HCT116 (cell line): ENCODE measurements at regions not wholly inside any gene's neighbourhood (a gene's known extent, or its start where the extent isn't known, plus 50 kb on each side); places are given as distances from the start of the nearest gene placed in this dataset.

Source experiments
- CTCF ChIP-seq, 3 experiments: fragments of 200-600 bp in 1 of 3; sonication (generic) in 1 of 3; IDR thresholded peaks in 2 of 3; conservative IDR thresholded peaks in 1 of 3; 2 replicates each; pipeline ENCODE4 v1.5.1; 2012 to 2017; ENCODE audit warnings: low read depth in 2 of 3, low read length in 2 of 3, antibody characterized with exemption in 1 of 3, borderline replicate concordance in 1 of 3, control low read depth in 1 of 3, mild to moderate bottlenecking in 1 of 3, mixed read lengths in 1 of 3, mixed run types in 1 of 3, moderate library complexity in 1 of 3; ENCODE audit not compliant: insufficient read depth in 1 of 3
- EZH2 ChIP-seq: fragments of 200-600 bp; sonication (generic); IDR thresholded peaks from 2 replicates; pipeline ENCODE4 v1.6.1; 2017; ENCODE audit warnings: antibody characterized with exemption, mixed run types
- JUND ChIP-seq: IDR thresholded peaks from 2 replicates; pipeline ENCODE4 v1.6.1; 2012
- POLR2A ChIP-seq: IDR thresholded peaks from 2 replicates; pipeline ENCODE4 v1.7.0; 2011; ENCODE audit warnings: borderline replicate concordance; ENCODE audit not compliant: insufficient read depth, insufficient read length; ENCODE audit errors: extremely low read depth

DNA sequence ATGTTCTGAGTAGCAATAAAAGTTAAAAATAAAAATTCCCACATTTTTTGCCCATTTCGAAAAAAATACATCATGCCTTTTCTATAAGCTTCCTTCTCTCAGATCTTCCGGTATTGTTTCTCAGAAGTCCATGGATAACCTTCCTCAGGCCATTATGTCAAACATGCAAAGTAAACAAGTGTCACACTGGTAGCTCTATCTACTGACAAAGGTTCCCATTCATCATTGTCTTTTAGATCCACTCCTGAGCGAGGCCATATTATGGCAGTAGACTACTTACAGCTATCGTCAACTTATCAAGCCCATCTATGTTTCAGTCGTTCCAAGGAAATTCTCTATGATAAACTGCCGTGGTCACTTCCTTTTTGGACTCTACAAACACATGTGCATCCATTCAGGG, 1068.2 kb downstream of the GLUD2 start:
- TF ChIP-seq CTCF (IDR thresholded peaks at IDR 0.05 in 2 of 3, conservative IDR thresholded peaks at IDR 0.05 in 1 of 3; ENCODE audit: borderline replicate concordance in 1 of 3, insufficient read depth in 1 of 3, low read depth in 2 of 3, low read length in 2 of 3) = no peak
- no peak for TF ChIP-seq EZH2
- no peak for TF ChIP-seq POLR2A
- TF ChIP-seq JUND = no peak
